KMS-11 (cell line): ENCODE measurements at regions not wholly inside any gene's neighbourhood (a gene's known extent, or its start where the extent isn't known, plus 50 kb on each side); places are given as distances from the start of the nearest gene placed in this dataset.

ENCODE experiments used
- H2AFZ ChIP-seq: fragments of 200-600 bp; sonication (generic); 2 replicates; pipeline ENCODE4 v1.6.1; 2016; ENCODE audit warnings: antibody characterized with exemption, mixed run types, low read depth
- H3K27ac ChIP-seq: fragments of 200-600 bp; sonication (generic); 2 replicates; pipeline ENCODE4 v1.6.1; 2016; ENCODE audit warnings: mild to moderate bottlenecking, mixed run types
- H3K27me3 ChIP-seq: fragments of 200-600 bp; sonication (generic); 2 replicates; pipeline ENCODE4 v1.6.1; 2017; ENCODE audit warnings: mild to moderate bottlenecking, low read depth, mixed run types, moderate library complexity; ENCODE audit not compliant: insufficient read depth
- H3K36me3 ChIP-seq: fragments of 200-600 bp; sonication (generic); 2 replicates; pipeline ENCODE4 v1.6.1; 2017; ENCODE audit warnings: mild to moderate bottlenecking, mixed run types; ENCODE audit not compliant: insufficient read depth
- H3K4me1 ChIP-seq: fragments of 200-600 bp; sonication (generic); 2 replicates; pipeline ENCODE4 v1.6.1; 2016; ENCODE audit warnings: mild to moderate bottlenecking, low read depth, mixed run types; ENCODE audit not compliant: poor library complexity, severe bottlenecking
- H3K4me2 ChIP-seq: fragments of 200-600 bp; sonication (generic); 2 replicates; pipeline ENCODE4 v1.7.0; 2016; ENCODE audit warnings: mild to moderate bottlenecking, mixed run types
- H3K4me3 ChIP-seq: fragments of 200-600 bp; sonication (generic); IDR thresholded peaks from 2 replicates; pipeline ENCODE4 v1.6.1; 2017; ENCODE audit warnings: low read depth, low read length, mixed read lengths; ENCODE audit not compliant: insufficient read depth
- H3K79me2 ChIP-seq: fragments of 200-600 bp; sonication (generic); 2 replicates; pipeline ENCODE4 v1.6.1; 2016; ENCODE audit warnings: low read depth, mixed run types; ENCODE audit not compliant: insufficient read depth
- H3K9ac ChIP-seq: fragments of 200-600 bp; sonication (generic); 2 replicates; pipeline ENCODE4 v1.6.1; 2016; ENCODE audit warnings: mild to moderate bottlenecking, mixed run types
- H4K20me1 ChIP-seq: fragments of 200-600 bp; sonication (generic); 2 replicates; pipeline ENCODE4 v1.6.1; 2016; ENCODE audit warnings: mild to moderate bottlenecking, mixed run types; ENCODE audit not compliant: insufficient read depth
- CTCF ChIP-seq: fragments of 200-600 bp; sonication (generic); conservative IDR thresholded peaks from 2 replicates; pipeline ENCODE4 v1.6.1; 2017; ENCODE audit warnings: low read depth, mild to moderate bottlenecking, antibody characterized with exemption, low read length, moderate library complexity, mixed read lengths

DNA sequence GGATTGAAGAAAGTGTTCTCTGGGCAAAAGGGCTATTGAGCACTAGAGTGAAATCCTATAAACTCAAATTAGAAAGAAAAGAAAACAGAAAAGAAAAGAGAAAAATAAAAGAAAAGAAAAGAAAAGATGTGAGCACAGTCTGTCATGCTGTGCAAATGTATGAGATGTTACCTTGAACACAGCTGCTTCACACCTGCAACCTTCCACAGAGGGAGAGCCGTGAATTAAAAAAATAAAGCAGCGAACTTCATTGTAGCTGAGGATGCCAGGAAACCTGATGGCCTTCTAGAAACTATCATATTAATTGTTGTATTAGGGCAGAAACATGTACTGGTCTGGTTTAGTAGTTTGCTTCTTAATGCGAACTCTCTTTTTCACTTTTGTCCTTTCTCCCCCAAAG is 88.0 kb upstream of the SATB1 start:
- H4K20me1 ChIP-seq, result no peaks in the 10 kb centered on the region
- no peaks in the 10 kb centered on the region for H3K79me2 ChIP-seq
- H3K9ac ChIP-seq, result no peak overlapping the region
- H3K27ac ChIP-seq, result no peak overlapping the region
- no peaks in the 10 kb centered on the region for H3K36me3 ChIP-seq
- H3K4me2 ChIP-seq, result no peak overlapping the region
- no peak for TF ChIP-seq CTCF
- no peaks in the 10 kb centered on the region for H3K27me3 ChIP-seq
- no peak overlapping the region for H3K4me3 ChIP-seq
- H2AFZ ChIP-seq, result no peak overlapping the region
- no peaks in the 10 kb centered on the region for H3K4me1 ChIP-seq

DNA sequence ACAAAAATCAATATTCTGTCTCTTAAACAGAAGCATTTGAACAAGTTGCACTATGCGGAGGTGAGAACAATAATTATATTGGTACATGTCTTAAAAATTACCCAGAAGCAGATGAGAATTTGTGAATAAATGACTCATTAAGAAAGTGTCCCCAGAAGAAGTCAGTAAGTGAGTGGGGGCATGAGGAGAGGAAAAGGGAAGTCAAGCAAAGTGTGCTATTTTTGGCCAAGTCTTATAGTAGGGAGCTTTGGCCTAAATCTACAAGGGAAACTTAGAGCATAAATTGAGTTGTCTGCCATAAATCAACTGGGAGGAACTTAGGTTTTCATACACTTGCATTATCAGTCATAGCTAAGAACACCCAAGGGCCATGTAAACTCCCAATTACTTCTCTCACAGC is 86.9 kb upstream of the SATB1 start:
- H3K9ac ChIP-seq, result no peak overlapping the region
- H2AFZ ChIP-seq, result no peak overlapping the region
- H3K79me2 ChIP-seq, result no peaks in the 10 kb centered on the region
- no peak for TF ChIP-seq CTCF
- H4K20me1 ChIP-seq, result no peaks in the 10 kb centered on the region
- H3K27me3 ChIP-seq, result no peaks in the 10 kb centered on the region
- no peak overlapping the region for H3K4me3 ChIP-seq
- no peaks in the 10 kb centered on the region for H3K4me1 ChIP-seq
- H3K36me3 ChIP-seq, result no peaks in the 10 kb centered on the region
- no peak overlapping the region for H3K4me2 ChIP-seq
- H3K27ac ChIP-seq, result no peak overlapping the region

DNA sequence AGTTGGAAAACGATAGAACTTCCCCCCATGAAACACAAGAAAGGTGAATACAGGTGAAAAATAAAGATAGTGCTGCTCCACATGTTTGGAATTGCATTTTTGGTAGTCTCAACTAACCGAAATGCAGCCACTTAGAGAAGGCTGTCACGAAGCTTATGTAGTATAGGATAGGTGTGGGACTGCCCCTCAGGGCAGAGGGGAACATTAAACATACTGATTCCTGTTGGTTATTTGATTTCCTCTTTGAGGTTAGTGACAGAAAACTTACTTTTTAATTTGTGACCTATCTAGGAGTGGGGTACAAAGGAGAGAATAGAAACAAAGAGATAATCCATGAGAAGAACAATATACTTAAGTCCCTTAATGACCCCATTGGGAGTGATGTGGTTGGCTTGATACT is 85.8 kb upstream of the SATB1 start:
- Histone ChIP-seq H3K27me3 (no peaks in the 10 kb centered on the region), H3K4me1 (no peaks in the 10 kb centered on the region), H3K79me2 (no peaks in the 10 kb centered on the region), H3K9ac (no peak overlapping the region), H3K4me2 (no peak overlapping the region), H3K36me3 (no peaks in the 10 kb centered on the region), H4K20me1 (no peaks in the 10 kb centered on the region), H2AFZ (no peak overlapping the region), H3K4me3 (no peak overlapping the region), H3K27ac (no peak overlapping the region)
- no peak for TF ChIP-seq CTCF

- no peaks in the 10 kb centered on the region for H3K79me2 ChIP-seq
- no peaks in the 10 kb centered on the region for H3K36me3 ChIP-seq
- no peak overlapping the region for H2AFZ ChIP-seq
- H4K20me1 ChIP-seq, result no peaks in the 10 kb centered on the region
- H3K4me3 ChIP-seq, result no peak overlapping the region
- H3K27ac ChIP-seq, result no peak overlapping the region
- no peaks in the 10 kb centered on the region for H3K4me1 ChIP-seq
- no peaks in the 10 kb centered on the region for H3K27me3 ChIP-seq
- H3K9ac ChIP-seq, result no peak overlapping the region
- no peak overlapping the region for H3K4me2 ChIP-seq
- no peak for TF ChIP-seq CTCF
These were observed 82.2 kb upstream of the SATB1 start for GRCh38 chr3:18507333-18507732.

DNA sequence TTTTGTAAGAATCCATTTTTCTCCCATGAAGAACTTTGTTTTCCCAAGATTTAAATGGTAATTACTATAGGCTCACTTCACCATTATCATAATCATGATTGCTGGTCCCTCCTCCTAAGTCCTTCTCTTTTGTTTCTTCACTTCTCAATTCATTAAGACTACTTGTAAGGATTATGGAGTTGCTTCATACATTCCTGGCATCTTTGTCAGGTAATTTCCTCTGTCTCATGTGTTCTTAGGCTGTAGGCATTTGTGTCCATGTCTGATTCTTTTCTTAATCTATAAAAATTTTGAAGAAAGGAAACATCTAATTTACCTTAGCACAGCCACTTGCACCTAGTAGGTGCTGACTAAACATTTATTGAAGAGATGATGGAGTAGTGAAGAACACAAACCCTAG is 79.9 kb upstream of the SATB1 start:
- no peak for TF ChIP-seq CTCF
- Histone ChIP-seq H3K27me3 (no peaks in the 10 kb centered on the region), H2AFZ (no peak overlapping the region), H4K20me1 (no peaks in the 10 kb centered on the region), H3K36me3 (no peaks in the 10 kb centered on the region), H3K79me2 (no peaks in the 10 kb centered on the region), H3K4me2 (no peak overlapping the region), H3K4me1 (no peaks in the 10 kb centered on the region), H3K9ac (no peak overlapping the region), H3K27ac (no peak overlapping the region), H3K4me3 (no peak overlapping the region)
